ENCODE measurements at regions not wholly inside any gene's neighbourhood (a gene's known extent, or its start where the extent isn't known, plus 50 kb on each side); places are given as distances from the start of the nearest gene placed in this dataset.

DNA sequence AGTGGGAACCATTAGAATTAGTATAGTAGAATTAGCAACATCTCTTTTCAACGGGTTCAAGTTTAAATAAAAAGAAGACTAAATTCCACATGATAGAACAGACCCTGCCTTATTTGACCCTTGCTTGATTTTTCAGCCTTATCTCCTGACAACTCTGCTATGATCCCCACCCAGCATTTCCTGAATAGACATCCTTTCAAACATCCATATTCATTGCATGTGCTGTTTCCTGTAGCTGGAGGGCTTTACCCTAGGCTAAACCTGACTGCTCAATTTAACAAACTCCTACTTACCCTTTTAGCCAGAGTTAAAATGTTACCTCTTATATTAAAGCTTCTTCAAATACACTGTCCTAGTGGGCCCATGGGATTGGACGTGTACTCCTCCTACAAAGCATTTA is 594.8 kb upstream of the ARID1B start:
- H3K27ac Mint-ChIP-seq (ENCODE audit: unreplicated experiment), result no peak overlapping the region

DNA sequence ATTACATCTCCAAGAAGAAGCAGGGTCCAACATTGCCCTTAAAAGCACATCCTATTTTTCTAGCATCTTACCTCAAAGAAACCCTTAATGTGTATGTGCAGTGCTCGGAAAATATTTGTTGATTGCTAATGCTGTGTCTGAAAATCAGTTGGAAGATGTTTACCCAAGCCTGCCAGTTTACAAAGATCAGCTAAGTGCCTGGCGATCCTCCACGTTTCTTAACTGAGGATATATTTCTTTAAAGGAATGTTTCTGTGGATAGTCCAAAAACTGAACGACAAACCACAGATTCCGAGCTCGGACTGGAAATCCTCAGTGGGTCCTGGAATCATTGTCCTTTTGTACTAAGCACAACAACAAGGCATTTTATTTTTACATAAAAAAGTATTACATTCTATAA is 595.7 kb upstream of the ARID1B start:
- H3K9me3 Mint-ChIP-seq (ENCODE audit: low read depth), result peaks cover 9% of the 10 kb centered on the region
- H3K36me3 Mint-ChIP-seq (ENCODE audit: low read depth), result no peaks in the 10 kb centered on the region
- H3K27me3 Mint-ChIP-seq (ENCODE audit: low read depth), result peaks cover 8% of the 10 kb centered on the region
- no peak overlapping the region for H3K4me3 Mint-ChIP-seq (ENCODE audit: unreplicated experiment)
- DNase-seq (ENCODE audit: low spot score), result no peak
- TF ChIP-seq, protein P1, sequence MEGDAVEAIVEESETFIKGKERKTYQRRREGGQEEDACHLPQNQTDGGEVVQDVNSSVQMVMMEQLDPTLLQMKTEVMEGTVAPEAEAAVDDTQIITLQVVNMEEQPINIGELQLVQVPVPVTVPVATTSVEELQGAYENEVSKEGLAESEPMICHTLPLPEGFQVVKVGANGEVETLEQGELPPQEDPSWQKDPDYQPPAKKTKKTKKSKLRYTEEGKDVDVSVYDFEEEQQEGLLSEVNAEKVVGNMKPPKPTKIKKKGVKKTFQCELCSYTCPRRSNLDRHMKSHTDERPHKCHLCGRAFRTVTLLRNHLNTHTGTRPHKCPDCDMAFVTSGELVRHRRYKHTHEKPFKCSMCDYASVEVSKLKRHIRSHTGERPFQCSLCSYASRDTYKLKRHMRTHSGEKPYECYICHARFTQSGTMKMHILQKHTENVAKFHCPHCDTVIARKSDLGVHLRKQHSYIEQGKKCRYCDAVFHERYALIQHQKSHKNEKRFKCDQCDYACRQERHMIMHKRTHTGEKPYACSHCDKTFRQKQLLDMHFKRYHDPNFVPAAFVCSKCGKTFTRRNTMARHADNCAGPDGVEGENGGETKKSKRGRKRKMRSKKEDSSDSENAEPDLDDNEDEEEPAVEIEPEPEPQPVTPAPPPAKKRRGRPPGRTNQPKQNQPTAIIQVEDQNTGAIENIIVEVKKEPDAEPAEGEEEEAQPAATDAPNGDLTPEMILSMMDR (IDR thresholded peaks at IDR 0.05), result no peak
- no peaks in the 10 kb centered on the region for H3K4me1 Mint-ChIP-seq (ENCODE audit: low read depth)
- H3K27ac Mint-ChIP-seq (ENCODE audit: unreplicated experiment), result no peak overlapping the region

More for the DNA sequence above, 594.8 kb upstream of the ARID1B start:
- no peak for DNase-seq (ENCODE audit: low spot score)
- no peaks in the 10 kb centered on the region for H3K36me3 Mint-ChIP-seq (ENCODE audit: low read depth)
- H3K9me3 Mint-ChIP-seq (ENCODE audit: low read depth), result peaks cover 9% of the 10 kb centered on the region
- H3K4me1 Mint-ChIP-seq (ENCODE audit: low read depth), result no peaks in the 10 kb centered on the region
- H3K27me3 Mint-ChIP-seq (ENCODE audit: low read depth), result peaks cover 11% of the 10 kb centered on the region
- H3K4me3 Mint-ChIP-seq (ENCODE audit: unreplicated experiment), result no peak overlapping the region
- TF ChIP-seq, protein P1 (IDR thresholded peaks at IDR 0.05), result no peak

DNA sequence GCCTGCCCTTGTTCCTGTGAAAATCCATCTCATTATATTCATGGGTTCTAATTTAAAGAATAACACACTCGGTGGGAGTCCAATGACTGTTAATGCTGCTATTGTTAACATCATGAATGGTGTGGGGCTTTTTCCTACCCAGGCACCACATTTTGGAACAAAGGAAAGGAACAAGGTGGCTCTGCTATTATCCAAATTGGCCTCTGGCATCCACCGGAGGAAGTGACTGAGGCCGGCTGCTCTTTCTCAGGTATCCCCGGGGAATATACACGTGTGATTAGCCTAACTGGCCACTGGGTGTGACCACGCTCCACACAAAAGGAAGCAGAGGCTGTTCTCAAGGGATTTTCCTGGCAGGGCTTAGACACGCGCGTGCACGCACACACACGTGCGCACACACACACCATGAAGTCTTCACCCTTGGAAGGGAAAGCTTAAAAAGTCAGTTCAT is 601.2 kb upstream of the ARID1B start:
- DNase-seq (ENCODE audit: low spot score), result no peak
- TF ChIP-seq, protein P1 (IDR thresholded peaks at IDR 0.05), result peak; percentile 18
- no peak overlapping the region for H3K4me3 Mint-ChIP-seq (ENCODE audit: unreplicated experiment)
- no peaks in the 10 kb centered on the region for H3K4me1 Mint-ChIP-seq (ENCODE audit: low read depth)
- H3K27me3 Mint-ChIP-seq (ENCODE audit: low read depth), result peaks cover 4% of the 10 kb centered on the region
- no peaks in the 10 kb centered on the region for H3K36me3 Mint-ChIP-seq (ENCODE audit: low read depth)
- no peak overlapping the region for H3K27ac Mint-ChIP-seq (ENCODE audit: unreplicated experiment)
- peaks cover 9% of the 10 kb centered on the region for H3K9me3 Mint-ChIP-seq (ENCODE audit: low read depth)

DNA sequence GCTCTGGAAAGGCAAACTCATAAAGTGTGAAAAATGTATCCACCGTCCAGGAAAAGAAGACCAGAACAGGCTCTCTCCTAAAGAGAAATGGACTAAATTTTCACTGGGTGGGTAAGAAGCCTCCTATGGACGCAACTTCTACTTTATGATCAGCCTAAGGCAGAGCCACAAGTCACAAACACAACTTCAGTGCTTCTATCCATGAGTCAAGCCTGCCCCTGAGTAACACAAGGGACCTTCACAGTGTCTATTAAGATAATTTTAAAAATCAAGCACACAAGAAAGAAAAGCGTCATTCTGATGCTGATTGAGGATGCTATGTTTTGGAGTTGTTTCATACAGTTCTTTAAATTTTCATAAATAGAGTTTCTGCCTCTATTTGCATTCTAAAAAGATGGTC is 601.7 kb upstream of the ARID1B start:
- H3K9me3 Mint-ChIP-seq (ENCODE audit: low read depth), result peaks cover 6% of the 10 kb centered on the region
- peaks cover 4% of the 10 kb centered on the region for H3K27me3 Mint-ChIP-seq (ENCODE audit: low read depth)

DNA sequence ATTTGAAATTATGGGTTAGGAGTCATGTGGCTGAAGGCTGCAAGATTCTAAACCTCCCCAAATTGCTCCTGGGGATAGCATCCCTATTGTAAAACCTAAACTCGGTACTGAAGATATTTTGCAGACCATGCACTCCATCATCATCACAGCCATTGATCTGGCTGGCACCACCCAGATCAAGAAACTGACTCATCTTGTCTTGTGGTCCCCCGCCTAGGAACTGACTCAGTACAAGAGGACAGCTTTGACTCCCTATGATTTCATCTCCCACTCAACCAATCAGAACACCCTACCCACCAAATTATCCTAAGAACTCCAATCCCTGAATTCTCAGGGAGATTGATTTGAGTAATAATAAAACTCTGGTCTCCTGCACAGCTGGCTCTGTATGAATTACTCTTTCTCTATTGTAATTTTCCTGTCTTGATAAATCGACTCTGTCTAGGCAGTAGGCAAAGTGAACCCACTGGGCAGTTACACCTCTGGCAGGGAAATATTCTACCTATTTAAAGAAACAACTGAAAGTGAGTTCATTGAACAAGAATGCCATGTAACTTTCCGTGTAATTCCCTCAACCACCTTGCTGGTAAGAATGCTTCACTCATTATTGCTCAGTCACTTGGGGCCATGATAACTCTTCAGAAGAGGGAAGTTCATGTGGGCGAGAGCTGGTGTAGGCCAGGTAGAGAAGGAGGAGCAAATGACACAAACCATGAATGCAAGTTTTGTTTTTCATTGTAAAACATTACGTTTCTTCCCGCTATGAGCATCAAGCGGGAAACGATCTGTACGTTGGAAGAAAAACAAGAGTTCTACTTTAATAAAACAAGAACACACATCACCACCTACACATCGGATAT is 602.9 kb upstream of the ARID1B start:
- Mint-ChIP-seq H3K36me3 (ENCODE audit: low read depth) (no peaks in the 10 kb centered on the region), H3K9me3 (ENCODE audit: low read depth) (peaks cover 6% of the 10 kb centered on the region), H3K27ac (ENCODE audit: unreplicated experiment) (no peak overlapping the region), H3K27me3 (ENCODE audit: low read depth) (peaks cover 4% of the 10 kb centered on the region), H3K4me1 (ENCODE audit: low read depth) (peaks cover 3% of the 10 kb centered on the region), H3K4me3 (ENCODE audit: unreplicated experiment) (no peak overlapping the region)
- no peak for DNase-seq (ENCODE audit: low spot score)
- TF ChIP-seq, protein P1 (IDR thresholded peaks at IDR 0.05), result no peak

More for the DNA sequence above, 601.7 kb upstream of the ARID1B start:
- no peak overlapping the region for H3K27ac Mint-ChIP-seq (ENCODE audit: unreplicated experiment)
- no peak for DNase-seq (ENCODE audit: low spot score)
- no peaks in the 10 kb centered on the region for H3K36me3 Mint-ChIP-seq (ENCODE audit: low read depth)
- H3K4me3 Mint-ChIP-seq (ENCODE audit: unreplicated experiment), result no peak overlapping the region
- H3K4me1 Mint-ChIP-seq (ENCODE audit: low read depth), result no peaks in the 10 kb centered on the region
- TF ChIP-seq, protein P1 (IDR thresholded peaks at IDR 0.05), result no peak
